Bone marrow (tissue), 2 donors: ENCODE measurements at regions not wholly inside any gene's neighbourhood (a gene's known extent, or its start where the extent isn't known, plus 50 kb on each side); places are given as distances from the start of the nearest gene placed in this dataset.
"Not testable (repeated sequence)": the region's sequence is repeated elsewhere in the genome, so short reads cannot be mapped to it uniquely, and the experiment has no call there.

Experiments
- DNase-seq, 2 donors: peaks; one replicate each; lab custom pipeline; 2025; lab: John Stamatoyannopoulos, UW

GRCh38 chr21:28877318-28877884, 115.3 kb downstream of the LTN1 start:
- DNase-seq: no peak

GRCh38 chr21:28875078-28875477, 117.6 kb downstream of the LTN1 start:
- no peak for DNase-seq

GRCh38 chr21:28872218-28872617, 120.5 kb downstream of the LTN1 start:
- no peak for DNase-seq

DNA sequence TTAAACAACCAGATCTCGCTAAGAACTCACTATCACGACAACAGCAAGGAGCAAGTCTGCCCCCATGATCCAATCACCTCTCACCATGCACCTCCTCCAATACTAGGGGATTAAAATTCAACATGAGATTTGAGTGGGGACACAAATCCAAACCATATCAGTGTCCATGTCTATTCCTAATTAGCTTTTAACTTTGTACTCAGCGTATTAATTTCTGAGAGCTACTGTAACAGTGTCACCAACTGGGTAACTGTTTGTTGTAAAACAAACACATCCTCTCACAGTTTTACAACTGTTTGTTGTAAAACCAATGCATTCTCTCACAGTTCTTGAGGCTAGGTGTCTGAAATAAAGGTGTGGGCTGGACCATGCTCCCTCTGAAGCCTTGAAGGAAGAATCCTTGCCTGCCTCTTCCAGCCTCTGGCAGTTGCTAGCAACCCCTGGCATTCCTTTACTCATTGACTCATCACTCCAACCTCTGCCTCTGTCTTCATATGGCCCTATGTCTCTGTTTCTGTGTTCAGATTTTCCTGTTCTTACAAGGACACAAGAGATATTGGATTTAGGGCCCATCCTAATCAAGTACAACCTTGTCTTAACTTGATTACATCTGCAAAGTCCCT, 121.2 kb downstream of the LTN1 start:
- no peak for DNase-seq

DNA sequence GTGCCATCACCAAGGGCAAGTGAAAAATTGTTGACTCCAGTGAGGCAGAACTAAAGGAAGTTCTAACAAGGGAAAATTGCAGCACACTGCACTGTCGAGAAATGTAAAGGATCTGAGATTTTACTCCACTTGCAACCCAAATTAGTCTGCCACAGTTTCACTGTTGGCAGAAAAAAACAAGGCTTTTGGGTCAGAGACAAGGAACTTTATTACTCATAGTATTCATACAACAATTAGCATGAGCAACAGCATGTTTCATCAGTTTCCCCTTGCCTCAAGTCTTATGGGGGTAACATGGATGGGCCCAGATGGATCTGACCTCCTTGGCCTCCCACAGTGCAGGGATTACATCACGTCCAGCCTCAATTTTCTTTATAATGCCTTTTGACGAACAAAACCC, 125.3 kb downstream of the LTN1 start:
- DNase-seq: no peak

DNA sequence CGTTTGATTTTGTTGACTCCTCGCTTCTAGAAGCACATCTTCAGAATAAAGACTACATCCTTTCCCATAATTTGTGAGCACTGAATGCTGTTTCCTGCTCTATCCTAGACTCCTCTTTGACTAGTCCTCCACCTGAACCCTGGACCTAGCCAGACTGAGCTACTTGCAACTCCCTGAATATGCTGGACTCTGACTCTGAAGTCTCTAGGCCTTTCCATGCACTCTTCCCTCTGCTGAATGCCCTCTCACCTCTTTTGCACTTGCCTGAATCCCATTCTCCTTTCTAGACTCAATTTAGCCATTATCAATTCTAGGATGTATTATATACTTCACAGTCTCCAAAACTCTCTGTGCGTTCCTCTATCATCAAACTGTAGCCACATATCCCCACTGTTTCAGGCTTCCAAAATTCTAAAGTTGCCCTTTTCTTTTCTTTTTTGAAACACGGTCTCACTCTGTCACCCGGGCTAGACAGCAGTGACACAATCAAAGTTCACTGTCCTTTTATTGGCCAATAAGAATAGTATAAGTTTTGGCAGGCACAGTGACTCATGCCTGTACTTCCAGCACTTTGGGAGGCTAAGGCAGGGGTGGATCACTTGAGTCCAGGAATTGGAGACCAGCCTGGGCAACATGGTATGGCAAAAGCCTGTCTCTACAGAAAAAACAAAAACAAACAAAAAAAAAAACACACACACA, 127.0 kb downstream of the LTN1 start:
- DNase-seq: no peak

DNA sequence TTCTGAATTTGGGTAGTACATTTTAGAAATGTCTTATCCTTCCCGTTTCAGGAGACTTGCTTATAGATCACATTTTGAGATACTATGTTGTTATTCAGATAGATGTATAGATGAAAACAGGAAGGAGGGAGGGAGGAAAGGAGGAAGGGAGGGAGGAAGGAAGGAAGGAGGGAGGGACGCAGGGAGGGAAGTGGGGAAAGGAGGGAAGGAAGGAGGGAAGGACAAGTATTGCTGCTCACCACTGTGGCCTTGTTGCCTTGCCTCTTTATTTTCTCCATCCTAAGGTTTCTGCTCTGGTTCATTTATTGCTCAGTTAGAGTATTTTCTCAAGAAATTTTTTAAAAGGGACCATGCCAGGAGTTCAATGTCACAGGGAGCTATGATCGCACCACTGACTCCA, 134.3 kb downstream of the LTN1 start:
- DNase-seq: no peak

- DNase-seq: no peak
Observed at GRCh38 chr21:28857752-28858151, 134.9 kb downstream of the LTN1 start.

GRCh38 chr21:28856588-28857250, 136.0 kb downstream of the LTN1 start:
- DNase-seq: no peak

GRCh38 chr21:28852706-28853105, 140.0 kb downstream of the LTN1 start:
- DNase-seq: no peak

- no peak for DNase-seq
Observed at GRCh38 chr21:28851645-28852044, 141.0 kb downstream of the LTN1 start.

- DNase-seq: not testable (repeated sequence)
Observed at GRCh38 chr21:28839237-28839636, 153.4 kb downstream of the LTN1 start.

GRCh38 chr21:28837426-28837825, 155.3 kb downstream of the LTN1 start:
- DNase-seq: not testable (repeated sequence)

GRCh38 chr21:28836588-28836987, 156.1 kb downstream of the LTN1 start:
- DNase-seq: not testable (repeated sequence)

GRCh38 chr21:28834335-28835238, 158.1 kb downstream of the LTN1 start:
- no peak for DNase-seq

GRCh38 chr21:28833609-28834008, 159.1 kb downstream of the LTN1 start:
- no peak for DNase-seq

- DNase-seq: no peak
Observed at GRCh38 chr21:28833182-28833581, 159.5 kb downstream of the LTN1 start.

DNA sequence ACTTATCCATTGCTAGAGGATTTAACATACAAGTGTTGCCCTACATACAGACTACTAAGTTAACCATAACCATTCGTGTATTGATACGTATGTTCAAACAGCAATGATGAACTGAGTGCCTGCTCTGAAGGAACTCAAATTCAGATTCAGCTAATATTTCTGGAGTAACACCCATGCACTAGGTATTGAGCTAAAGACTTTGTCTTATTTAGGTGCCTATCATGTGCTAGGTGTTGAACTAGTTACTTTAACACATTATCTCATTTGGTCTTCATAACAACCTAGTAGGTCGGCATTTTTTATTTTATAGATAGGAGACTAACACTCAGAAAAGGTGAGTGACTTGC, 160.0 kb downstream of the LTN1 start:
- no peak for DNase-seq

- DNase-seq: no peak
Observed at GRCh38 chr21:28832013-28832714, 160.5 kb downstream of the LTN1 start.

DNA sequence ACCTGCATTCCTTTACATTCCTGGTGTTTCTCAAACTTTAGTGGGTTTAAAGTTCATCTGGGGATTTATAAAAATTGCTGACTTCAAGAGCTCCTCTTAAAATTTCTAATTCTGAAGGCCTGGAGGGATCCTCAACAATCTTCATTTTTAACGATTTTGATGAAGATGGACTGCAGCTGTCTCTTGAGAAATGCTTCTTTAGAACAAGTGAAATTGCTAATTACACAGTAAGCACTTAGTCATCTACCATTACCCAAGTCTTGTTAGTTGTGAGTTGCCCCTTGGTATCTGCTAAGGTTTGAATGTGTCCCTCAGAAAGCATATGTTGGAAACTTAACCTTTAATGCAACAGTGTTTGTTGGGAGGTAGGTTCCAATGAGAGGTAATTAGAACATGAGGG, 163.7 kb downstream of the LTN1 start:
- DNase-seq: no peak

- DNase-seq: no peak
Observed at GRCh38 chr21:28828021-28828420, 164.7 kb downstream of the LTN1 start.
